ENCODE measurements at regions not wholly inside any gene's neighbourhood (a gene's known extent, or its start where the extent isn't known, plus 50 kb on each side); places are given as distances from the start of the nearest gene placed in this dataset.

GRCh38 chr5:97624886-97625285 lies 441.8 kb upstream of the RIOK2 start:
- TF ChIP-seq SIN3A (IDR thresholded peaks at IDR 0.05; ENCODE audit: borderline replicate concordance, insufficient read depth, low read length) (no peak), TAF1 (IDR thresholded peaks at IDR 0.05; ENCODE audit: borderline replicate concordance, insufficient read depth, low read length) (no peak), REST (IDR thresholded peaks at IDR 0.05; ENCODE audit: insufficient read depth in 1 of 2, low read depth in 2 of 2, low read length in 2 of 2) (no peak), POLR2AphosphoS5 (IDR thresholded peaks at IDR 0.05; ENCODE audit: low read depth, low read length) (no peak), FOXP2 (optimal IDR thresholded peaks at IDR 0.05; ENCODE audit: borderline replicate concordance, extremely low read depth, extremely low read length, insufficient read depth) (no peak)

- TF ChIP-seq SIN3A (IDR thresholded peaks at IDR 0.05; ENCODE audit: borderline replicate concordance, insufficient read depth, low read length) (no peak), TAF1 (IDR thresholded peaks at IDR 0.05; ENCODE audit: borderline replicate concordance, insufficient read depth, low read length) (no peak), POLR2AphosphoS5 (IDR thresholded peaks at IDR 0.05; ENCODE audit: low read depth, low read length) (no peak), REST (IDR thresholded peaks at IDR 0.05; ENCODE audit: insufficient read depth in 1 of 2, low read depth in 2 of 2, low read length in 2 of 2) (no peak), FOXP2 (optimal IDR thresholded peaks at IDR 0.05; ENCODE audit: borderline replicate concordance, extremely low read depth, extremely low read length, insufficient read depth) (no peak)
Observed at GRCh38 chr5:97627272-97627671, 444.2 kb upstream of the RIOK2 start.

- no peak for TF ChIP-seq SIN3A (IDR thresholded peaks at IDR 0.05; ENCODE audit: borderline replicate concordance, insufficient read depth, low read length)
- TF ChIP-seq POLR2AphosphoS5 (IDR thresholded peaks at IDR 0.05; ENCODE audit: low read depth, low read length), result no peak
- TF ChIP-seq TAF1 (IDR thresholded peaks at IDR 0.05; ENCODE audit: borderline replicate concordance, insufficient read depth, low read length), result no peak
- TF ChIP-seq REST (IDR thresholded peaks at IDR 0.05; ENCODE audit: insufficient read depth in 1 of 2, low read depth in 2 of 2, low read length in 2 of 2), result no peak
Observed at GRCh38 chr5:97628031-97628430, 445.0 kb upstream of the RIOK2 start.

- no peak for TF ChIP-seq TAF1 (IDR thresholded peaks at IDR 0.05; ENCODE audit: borderline replicate concordance, insufficient read depth, low read length)
- no peak for TF ChIP-seq REST (IDR thresholded peaks at IDR 0.05; ENCODE audit: insufficient read depth in 1 of 2, low read depth in 2 of 2, low read length in 2 of 2)
- TF ChIP-seq POLR2AphosphoS5 (IDR thresholded peaks at IDR 0.05; ENCODE audit: low read depth, low read length), result no peak
- no peak for TF ChIP-seq SIN3A (IDR thresholded peaks at IDR 0.05; ENCODE audit: borderline replicate concordance, insufficient read depth, low read length)
- no peak for TF ChIP-seq FOXP2 (optimal IDR thresholded peaks at IDR 0.05; ENCODE audit: borderline replicate concordance, extremely low read depth, extremely low read length, insufficient read depth)
Observed at GRCh38 chr5:97628807-97629206, 445.8 kb upstream of the RIOK2 start.

GRCh38 chr5:97629276-97629675 lies 446.2 kb upstream of the RIOK2 start:
- TF ChIP-seq POLR2AphosphoS5 (IDR thresholded peaks at IDR 0.05; ENCODE audit: low read depth, low read length), result no peak
- no peak for TF ChIP-seq FOXP2 (optimal IDR thresholded peaks at IDR 0.05; ENCODE audit: borderline replicate concordance, extremely low read depth, extremely low read length, insufficient read depth)
